BE2C (cell line): ENCODE measurements at regions not wholly inside any gene's neighbourhood (a gene's known extent, or its start where the extent isn't known, plus 50 kb on each side); places are given as distances from the start of the nearest gene placed in this dataset.

Experiments used
- DNase-seq: peaks from one replicate; pipeline ENCODE4 v3.0.0-alpha.2; 2020
- H3K27me3 ChIP-seq: fragments of 250-450 bp; sonication (Bioruptor Pico); 2 replicates; pipeline ENCODE4 v1.5.1; 2020; ENCODE audit warnings: mild to moderate bottlenecking
- H3K36me3 ChIP-seq: fragments of 250-450 bp; sonication (Bioruptor Pico); 2 replicates; pipeline ENCODE4 v1.5.1; 2020; ENCODE audit warnings: mild to moderate bottlenecking
- H3K4me1 ChIP-seq: fragments of 250-450 bp; sonication (Bioruptor Pico); 2 replicates; pipeline ENCODE4 v1.5.1; 2020
- H3K4me3 ChIP-seq: 2 replicates; pipeline ENCODE4 v1.5.1; 2011; ENCODE audit warnings: low read depth, low read length
- H3K9me3 ChIP-seq: fragments of 250-450 bp; sonication (Bioruptor Pico); 2 replicates; pipeline ENCODE4 v1.5.1; 2020
- CTCF ChIP-seq: IDR thresholded peaks from 2 replicates; pipeline ENCODE4 v1.5.1; 2012; ENCODE audit warnings: mild to moderate bottlenecking, low read depth, low read length

GRCh38 chr5:2847608-2848007, 96.1 kb upstream of the IRX2 start:
- Histone ChIP-seq H3K27me3 (no peaks in the 10 kb centered on the region), H3K4me1 (no peaks in the 10 kb centered on the region), H3K36me3 (no peaks in the 10 kb centered on the region), H3K4me3 (no peak overlapping the region), H3K9me3 (no peaks in the 10 kb centered on the region)
- no peak for TF ChIP-seq CTCF
- no peak for DNase-seq

- no peaks in the 10 kb centered on the region for H3K4me1 ChIP-seq
- H3K4me3 ChIP-seq, result no peak overlapping the region
- no peaks in the 10 kb centered on the region for H3K9me3 ChIP-seq
- no peak for TF ChIP-seq CTCF
- no peaks in the 10 kb centered on the region for H3K36me3 ChIP-seq
- no peaks in the 10 kb centered on the region for H3K27me3 ChIP-seq
- no peak for DNase-seq
Observed at GRCh38 chr5:2841208-2841607, 89.7 kb upstream of the IRX2 start.

DNA sequence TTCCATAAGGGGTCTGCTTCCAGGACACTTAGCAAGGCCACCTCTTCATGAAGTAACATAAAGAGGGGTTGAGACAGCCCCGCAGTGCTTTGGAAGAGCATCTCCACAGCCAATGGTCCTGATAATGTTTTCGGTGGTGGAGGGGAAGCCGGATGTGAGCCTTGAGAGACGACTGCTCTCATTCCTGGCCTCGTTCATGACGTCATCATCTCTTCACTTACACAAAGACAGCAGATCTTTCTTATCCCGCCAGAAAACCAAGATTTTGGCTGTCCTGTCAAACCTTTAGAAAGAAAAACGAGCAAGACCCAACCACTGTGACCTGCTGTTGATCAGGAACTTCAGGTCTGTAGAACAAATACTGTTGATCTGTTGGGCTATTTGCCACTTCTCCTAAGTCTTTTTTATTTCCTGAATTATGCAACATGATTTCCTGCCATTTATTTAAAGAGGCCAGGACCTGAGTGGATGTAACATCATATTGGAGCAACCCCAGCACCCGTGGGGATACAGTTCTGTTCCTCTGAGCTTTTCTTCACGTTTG, 89.0 kb upstream of the IRX2 start:
- Histone ChIP-seq H3K36me3 (no peaks in the 10 kb centered on the region), H3K9me3 (no peaks in the 10 kb centered on the region), H3K4me3 (no peak overlapping the region), H3K27me3 (no peaks in the 10 kb centered on the region), H3K4me1 (no peaks in the 10 kb centered on the region)
- no peak for DNase-seq
- no peak for TF ChIP-seq CTCF

GRCh38 chr5:2836133-2836532, 84.7 kb upstream of the IRX2 start:
- Histone ChIP-seq H3K36me3 (no peaks in the 10 kb centered on the region), H3K4me3 (no peak overlapping the region), H3K4me1 (no peaks in the 10 kb centered on the region), H3K9me3 (no peaks in the 10 kb centered on the region; the same call in 1 of the 2 replicates), H3K27me3 (no peaks in the 10 kb centered on the region)
- no peak for TF ChIP-seq CTCF
- no peak for DNase-seq

GRCh38 chr5:2833556-2833955, 82.1 kb upstream of the IRX2 start:
- no peak for TF ChIP-seq CTCF
- Histone ChIP-seq H3K9me3 (no peaks in the 10 kb centered on the region; the same call in none of the 2 replicates), H3K4me1 (no peaks in the 10 kb centered on the region), H3K36me3 (no peaks in the 10 kb centered on the region), H3K4me3 (no peak overlapping the region), H3K27me3 (no peaks in the 10 kb centered on the region)
- no peak for DNase-seq

GRCh38 chr5:2832394-2832793, 80.9 kb upstream of the IRX2 start:
- TF ChIP-seq CTCF, result no peak
- Histone ChIP-seq H3K4me1 (no peaks in the 10 kb centered on the region), H3K27me3 (no peaks in the 10 kb centered on the region), H3K36me3 (no peaks in the 10 kb centered on the region), H3K9me3 (no peaks in the 10 kb centered on the region; the same call in none of the 2 replicates), H3K4me3 (no peak overlapping the region)
- DNase-seq, result no peak
